Type B pancreatic cell (in vitro differentiated cells): ENCODE measurements at regions not wholly inside any gene's neighbourhood (a gene's known extent, or its start where the extent isn't known, plus 50 kb on each side); places are given as distances from the start of the nearest gene placed in this dataset.
"Not testable (repeated sequence)": the region's sequence is repeated elsewhere in the genome, so short reads cannot be mapped to it uniquely, and the experiment has no call there.

ENCODE experiments used
- DNase-seq: peaks from one replicate; pipeline ENCODE4 v3.0.0; 2021; ENCODE audit warnings: mixed read lengths; ENCODE audit not compliant: unreplicated experiment; ENCODE audit errors: extremely low spot score
- H3K27ac Mint-ChIP-seq: 2 replicates; pipeline ENCODE4 v1.8.0; 2021; ENCODE audit warnings: mild to moderate bottlenecking, mixed read lengths
- H3K27me3 Mint-ChIP-seq: 2 replicates; pipeline ENCODE4 v1.8.0; 2021; ENCODE audit warnings: mixed read lengths
- H3K36me3 Mint-ChIP-seq: 2 replicates; pipeline ENCODE4 v1.8.0; 2021; ENCODE audit warnings: mixed read lengths
- H3K4me1 Mint-ChIP-seq: one replicate; pipeline ENCODE4 v1.8.0; 2021; ENCODE audit warnings: mixed read lengths; ENCODE audit not compliant: unreplicated experiment
- H3K4me3 Mint-ChIP-seq: 2 replicates; pipeline ENCODE4 v1.8.0; 2021; ENCODE audit warnings: mild to moderate bottlenecking, mixed read lengths
- H3K9me3 Mint-ChIP-seq: 2 replicates; pipeline ENCODE4 v1.8.0; 2021; ENCODE audit warnings: mixed read lengths
- TF ChIP-seq, protein P1 (sequence below): fragments of 200-600 bp; sonication (generic); conservative IDR thresholded peaks from 2 replicates; pipeline ENCODE4 v1.5.0; 2021; ENCODE audit warnings: antibody characterized with exemption, mild to moderate bottlenecking

GRCh38 chr14:43003845-43004244, 1397.2 kb downstream of the LRFN5 start:
- Mint-ChIP-seq H3K27me3 (no peaks in the 10 kb centered on the region), H3K9me3 (peaks cover 13% of the 10 kb centered on the region), H3K4me1 (no peaks in the 10 kb centered on the region), H3K36me3 (no peaks in the 10 kb centered on the region), H3K4me3 (no peak overlapping the region), H3K27ac (no peak overlapping the region)
- TF ChIP-seq, protein P1, sequence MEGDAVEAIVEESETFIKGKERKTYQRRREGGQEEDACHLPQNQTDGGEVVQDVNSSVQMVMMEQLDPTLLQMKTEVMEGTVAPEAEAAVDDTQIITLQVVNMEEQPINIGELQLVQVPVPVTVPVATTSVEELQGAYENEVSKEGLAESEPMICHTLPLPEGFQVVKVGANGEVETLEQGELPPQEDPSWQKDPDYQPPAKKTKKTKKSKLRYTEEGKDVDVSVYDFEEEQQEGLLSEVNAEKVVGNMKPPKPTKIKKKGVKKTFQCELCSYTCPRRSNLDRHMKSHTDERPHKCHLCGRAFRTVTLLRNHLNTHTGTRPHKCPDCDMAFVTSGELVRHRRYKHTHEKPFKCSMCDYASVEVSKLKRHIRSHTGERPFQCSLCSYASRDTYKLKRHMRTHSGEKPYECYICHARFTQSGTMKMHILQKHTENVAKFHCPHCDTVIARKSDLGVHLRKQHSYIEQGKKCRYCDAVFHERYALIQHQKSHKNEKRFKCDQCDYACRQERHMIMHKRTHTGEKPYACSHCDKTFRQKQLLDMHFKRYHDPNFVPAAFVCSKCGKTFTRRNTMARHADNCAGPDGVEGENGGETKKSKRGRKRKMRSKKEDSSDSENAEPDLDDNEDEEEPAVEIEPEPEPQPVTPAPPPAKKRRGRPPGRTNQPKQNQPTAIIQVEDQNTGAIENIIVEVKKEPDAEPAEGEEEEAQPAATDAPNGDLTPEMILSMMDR: no peak
- no peak for DNase-seq

- Mint-ChIP-seq H3K4me3 (no peak overlapping the region), H3K27me3 (no peaks in the 10 kb centered on the region), H3K27ac (no peak overlapping the region), H3K36me3 (no peaks in the 10 kb centered on the region), H3K9me3 (peaks cover 12% of the 10 kb centered on the region), H3K4me1 (no peaks in the 10 kb centered on the region)
- DNase-seq: no peak
- TF ChIP-seq, protein P1: no peak
Measured at GRCh38 chr14:43001731-43002130, 1395.1 kb downstream of the LRFN5 start.

DNA sequence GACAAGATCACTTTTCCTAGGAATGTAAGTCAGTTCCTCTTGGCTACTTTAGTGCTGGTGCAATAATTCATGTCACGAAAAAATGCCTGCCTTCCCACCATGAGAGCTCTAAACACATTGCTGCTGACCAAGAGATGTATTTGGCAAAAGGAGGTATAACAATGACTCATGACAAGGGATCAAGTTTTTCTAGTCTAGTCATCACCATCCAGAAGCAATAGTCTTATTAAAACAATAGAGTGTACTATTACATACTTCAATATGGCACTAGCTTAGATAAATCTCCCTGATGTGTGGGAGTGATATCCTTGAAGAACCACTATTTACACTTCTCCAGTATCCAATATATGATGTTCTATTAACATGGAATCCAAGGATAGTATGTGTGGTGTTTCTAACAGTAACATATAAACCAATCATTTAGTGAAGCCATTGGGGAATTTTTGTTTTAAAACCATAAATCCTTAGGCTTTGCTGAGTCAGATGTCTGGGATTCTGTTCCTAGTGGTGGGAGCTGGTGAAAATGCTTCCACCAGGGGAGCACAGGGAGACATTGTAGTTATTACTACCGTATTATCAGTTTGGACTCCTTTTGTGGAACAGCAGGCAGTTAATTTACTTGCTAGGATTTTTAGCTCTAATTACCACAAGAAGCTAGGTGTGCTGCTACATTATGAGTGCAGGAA, 1387.5 kb downstream of the LRFN5 start:
- no peaks in the 10 kb centered on the region for H3K27me3 Mint-ChIP-seq
- peak overlapping the region; percentile 31 for H3K27ac Mint-ChIP-seq
- H3K4me3 Mint-ChIP-seq: no peak overlapping the region
- TF ChIP-seq, protein P1: no peak
- no peak for DNase-seq
- no peaks in the 10 kb centered on the region for H3K36me3 Mint-ChIP-seq
- no peaks in the 10 kb centered on the region for H3K4me1 Mint-ChIP-seq
- no peaks in the 10 kb centered on the region for H3K9me3 Mint-ChIP-seq

GRCh38 chr14:42992930-42993329, 1386.3 kb downstream of the LRFN5 start:
- H3K27me3 Mint-ChIP-seq: no peaks in the 10 kb centered on the region
- H3K4me1 Mint-ChIP-seq: no peaks in the 10 kb centered on the region
- H3K4me3 Mint-ChIP-seq: no peak overlapping the region
- H3K36me3 Mint-ChIP-seq: no peaks in the 10 kb centered on the region
- TF ChIP-seq, protein P1: no peak
- H3K9me3 Mint-ChIP-seq: no peaks in the 10 kb centered on the region
- no peak overlapping the region for H3K27ac Mint-ChIP-seq
- no peak for DNase-seq

DNA sequence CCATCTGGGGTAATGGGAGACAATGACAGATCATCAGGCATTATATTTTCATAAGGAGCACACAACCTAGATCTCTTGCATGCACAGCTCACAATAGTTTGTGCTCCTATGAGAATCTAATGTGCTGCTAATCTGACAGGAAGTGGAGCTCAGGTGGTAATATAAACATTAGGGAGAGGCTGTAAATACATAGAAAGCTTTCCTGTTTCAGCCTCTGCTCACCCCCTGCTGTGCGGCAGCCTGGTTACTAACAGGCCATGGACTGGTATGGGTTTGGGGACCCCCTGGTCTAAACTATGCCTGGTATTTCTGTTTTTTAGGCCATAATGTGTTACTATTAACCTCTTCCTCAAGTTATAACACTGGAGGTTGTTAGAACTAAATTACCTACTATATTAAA, 1373.7 kb downstream of the LRFN5 start:
- DNase-seq: no peak
- Mint-ChIP-seq H3K27ac (no peak overlapping the region), H3K36me3 (no peaks in the 10 kb centered on the region), H3K9me3 (peaks cover 10% of the 10 kb centered on the region), H3K27me3 (no peaks in the 10 kb centered on the region), H3K4me3 (no peak overlapping the region), H3K4me1 (no peaks in the 10 kb centered on the region)
- TF ChIP-seq, protein P1: no peak

- not testable (repeated sequence) for H3K4me1 Mint-ChIP-seq, H3K9me3 Mint-ChIP-seq, DNase-seq, H3K4me3 Mint-ChIP-seq, H3K27ac Mint-ChIP-seq, H3K36me3 Mint-ChIP-seq, H3K27me3 Mint-ChIP-seq
Measured at GRCh38 chr14:42973171-42973570, 1366.5 kb downstream of the LRFN5 start.
